ENCODE measurements at regions not wholly inside any gene's neighbourhood (a gene's known extent, or its start where the extent isn't known, plus 50 kb on each side); places are given as distances from the start of the nearest gene placed in this dataset.

DNA sequence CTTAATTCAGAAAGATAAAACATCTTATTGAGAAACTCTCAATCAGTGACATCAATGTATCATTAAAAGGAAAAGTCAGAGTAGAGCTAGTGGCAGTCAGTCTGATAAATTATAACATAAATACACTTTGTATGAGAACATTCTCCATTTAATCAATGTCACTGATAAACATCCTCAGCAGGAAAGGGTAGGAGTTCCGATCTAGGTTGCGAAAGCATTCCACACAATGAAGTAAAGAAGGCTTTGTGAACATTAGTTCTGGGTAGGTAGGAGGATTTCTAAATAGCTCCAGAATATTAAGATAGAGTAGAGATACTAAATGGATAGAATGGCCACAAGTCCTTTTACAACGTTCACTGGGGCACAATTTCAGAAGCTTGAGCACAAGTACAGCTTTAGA, 179.7 kb upstream of the MALRD1 start:
- TF ChIP-seq, protein P1, sequence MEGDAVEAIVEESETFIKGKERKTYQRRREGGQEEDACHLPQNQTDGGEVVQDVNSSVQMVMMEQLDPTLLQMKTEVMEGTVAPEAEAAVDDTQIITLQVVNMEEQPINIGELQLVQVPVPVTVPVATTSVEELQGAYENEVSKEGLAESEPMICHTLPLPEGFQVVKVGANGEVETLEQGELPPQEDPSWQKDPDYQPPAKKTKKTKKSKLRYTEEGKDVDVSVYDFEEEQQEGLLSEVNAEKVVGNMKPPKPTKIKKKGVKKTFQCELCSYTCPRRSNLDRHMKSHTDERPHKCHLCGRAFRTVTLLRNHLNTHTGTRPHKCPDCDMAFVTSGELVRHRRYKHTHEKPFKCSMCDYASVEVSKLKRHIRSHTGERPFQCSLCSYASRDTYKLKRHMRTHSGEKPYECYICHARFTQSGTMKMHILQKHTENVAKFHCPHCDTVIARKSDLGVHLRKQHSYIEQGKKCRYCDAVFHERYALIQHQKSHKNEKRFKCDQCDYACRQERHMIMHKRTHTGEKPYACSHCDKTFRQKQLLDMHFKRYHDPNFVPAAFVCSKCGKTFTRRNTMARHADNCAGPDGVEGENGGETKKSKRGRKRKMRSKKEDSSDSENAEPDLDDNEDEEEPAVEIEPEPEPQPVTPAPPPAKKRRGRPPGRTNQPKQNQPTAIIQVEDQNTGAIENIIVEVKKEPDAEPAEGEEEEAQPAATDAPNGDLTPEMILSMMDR (IDR thresholded peaks at IDR 0.05; ENCODE audit: extremely low read depth in 1 of 2, insufficient read depth in 1 of 2, low read depth in 1 of 2, low read length in 2 of 2) = no peak
- no peak for TF ChIP-seq EZH2 (IDR thresholded peaks at IDR 0.05; ENCODE audit: borderline replicate concordance, low read depth, low read length, severe bottlenecking)
- TF ChIP-seq, protein P2, sequence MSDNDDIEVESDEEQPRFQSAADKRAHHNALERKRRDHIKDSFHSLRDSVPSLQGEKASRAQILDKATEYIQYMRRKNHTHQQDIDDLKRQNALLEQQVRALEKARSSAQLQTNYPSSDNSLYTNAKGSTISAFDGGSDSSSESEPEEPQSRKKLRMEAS (IDR thresholded peaks at IDR 0.05; ENCODE audit: insufficient read depth, insufficient read length) = no peak
- no peak for TF ChIP-seq POLR2AphosphoS5 (IDR thresholded peaks at IDR 0.05; ENCODE audit: insufficient read depth, low read depth, low read length)
- no peak for TF ChIP-seq JUN (IDR thresholded peaks at IDR 0.05; ENCODE audit: borderline replicate concordance, insufficient read depth, insufficient read length, low read depth)
- no peak for TF ChIP-seq POLR2A (IDR thresholded peaks at IDR 0.05; ENCODE audit: low read depth, low read length)
- TF ChIP-seq GATA2 (IDR thresholded peaks at IDR 0.05; ENCODE audit: insufficient read depth, insufficient read length, low read depth, low read length) = no peak
- no peak for TF ChIP-seq MYC (IDR thresholded peaks at IDR 0.05; ENCODE audit: low read depth, low read length)
- TF ChIP-seq FOS (IDR thresholded peaks at IDR 0.05; ENCODE audit: borderline replicate concordance, insufficient read depth, low read length) = no peak
